ENCODE measurements at regions not wholly inside any gene's neighbourhood (a gene's known extent, or its start where the extent isn't known, plus 50 kb on each side); places are given as distances from the start of the nearest gene placed in this dataset.

- intact Hi-C loops (cut with micrococcal nuclease), result no loop called here
- H3K4me1 ChIP-seq (ENCODE audit: insufficient read depth, low read length), result peaks cover 8% of the 10 kb centered on the region
- ATAC-seq, result no peak
Observed at GRCh38 chr13:73273276-73273675, 214.5 kb downstream of the KLF5 start.

GRCh38 chr13:73272831-73273230 is 214.0 kb downstream of the KLF5 start:
- Histone ChIP-seq H3K4me2 (ENCODE audit: low read length) (no peak overlapping the region), H4K20me1 (ENCODE audit: low read length) (no peaks in the 10 kb centered on the region), H3K9ac (ENCODE audit: low read length) (no peak overlapping the region), H3K4me1 (ENCODE audit: insufficient read depth, low read length) (peaks cover 13% of the 10 kb centered on the region), H3K4me3 (ENCODE audit: low read length) (no peak overlapping the region), H3K27me3 (ENCODE audit: low read length) (no peaks in the 10 kb centered on the region), H3K9me3 (ENCODE audit: low read length) (no peaks in the 10 kb centered on the region), H2AFZ (ENCODE audit: low read length) (no peak overlapping the region), H3K9me2 (replicated peaks; ENCODE audit: low read length) (no peaks in the 10 kb centered on the region), H3K27ac (ENCODE audit: low read length) (no peak overlapping the region), H3K36me3 (ENCODE audit: low read depth, low read length) (no peaks in the 10 kb centered on the region), H3K79me2 (ENCODE audit: low read length) (no peaks in the 10 kb centered on the region), H3F3A (ENCODE audit: low read length, unreplicated experiment) (no peaks in the 10 kb centered on the region)
- no TSS peak for BruUV-seq (replicated peaks)
- no peak for DNase-seq
- POLR2A ChIA-PET (ENCODE audit: unreplicated experiment), result no interaction called here
- intact Hi-C loops (cut with micrococcal nuclease), result no loop called here
- CTCF ChIA-PET, result no interaction called here
- TF ChIP-seq EZH2 (IDR thresholded peaks at IDR 0.05; ENCODE audit: low read length, unreplicated experiment), result no peak
- no peak for TF ChIP-seq CTCF (conservative IDR thresholded peaks at IDR 0.05; ENCODE audit: low read depth, low read length)
- TF ChIP-seq EZH2phosphoT487 (IDR thresholded peaks at IDR 0.05; ENCODE audit: borderline replicate concordance, low read length), result no peak
- ATAC-seq, result no peak

More at GRCh38 chr13:73273276-73273675, 214.5 kb downstream of the KLF5 start:
- Histone ChIP-seq H3K9ac (ENCODE audit: low read length) (no peak overlapping the region), H2AFZ (ENCODE audit: low read length) (no peak overlapping the region), H3F3A (ENCODE audit: low read length, unreplicated experiment) (no peaks in the 10 kb centered on the region), H3K79me2 (ENCODE audit: low read length) (no peaks in the 10 kb centered on the region), H3K27me3 (ENCODE audit: low read length) (no peaks in the 10 kb centered on the region), H3K27ac (ENCODE audit: low read length) (no peak overlapping the region), H3K4me2 (ENCODE audit: low read length) (no peak overlapping the region), H4K20me1 (ENCODE audit: low read length) (no peaks in the 10 kb centered on the region), H3K4me3 (ENCODE audit: low read length) (no peak overlapping the region), H3K36me3 (ENCODE audit: low read depth, low read length) (no peaks in the 10 kb centered on the region), H3K9me3 (ENCODE audit: low read length) (no peaks in the 10 kb centered on the region), H3K9me2 (replicated peaks; ENCODE audit: low read length) (no peaks in the 10 kb centered on the region)
- ChIA-PET POLR2A (ENCODE audit: unreplicated experiment) (no interaction called here), CTCF (no interaction called here)
- TF ChIP-seq EZH2phosphoT487 (IDR thresholded peaks at IDR 0.05; ENCODE audit: borderline replicate concordance, low read length) (no peak), EZH2 (IDR thresholded peaks at IDR 0.05; ENCODE audit: low read length, unreplicated experiment) (no peak), CTCF (conservative IDR thresholded peaks at IDR 0.05; ENCODE audit: low read depth, low read length) (no peak)
- no TSS peak for BruUV-seq (replicated peaks)
- no peak for DNase-seq

GRCh38 chr13:73268306-73268705 is 209.5 kb downstream of the KLF5 start:
- intact Hi-C loops (cut with micrococcal nuclease), result loop anchor here (1.0 kb wide), 1 partner anchor 97 kb away; no protein-coding TSS in a partner anchor
- peak; percentile 96 for DNase-seq
- Histone ChIP-seq H3K9me3 (ENCODE audit: low read length) (no peaks in the 10 kb centered on the region), H3K79me2 (ENCODE audit: low read length) (no peaks in the 10 kb centered on the region), H4K20me1 (ENCODE audit: low read length) (no peaks in the 10 kb centered on the region), H3K4me2 (ENCODE audit: low read length) (peak overlapping the region; percentile 55), H3K27me3 (ENCODE audit: low read length) (no peaks in the 10 kb centered on the region), H3K36me3 (ENCODE audit: low read depth, low read length) (no peaks in the 10 kb centered on the region), H3K4me3 (ENCODE audit: low read length) (no peak overlapping the region), H3F3A (ENCODE audit: low read length, unreplicated experiment) (no peaks in the 10 kb centered on the region), H2AFZ (ENCODE audit: low read length) (peak overlapping the region; percentile 62), H3K27ac (ENCODE audit: low read length) (peak overlapping the region; percentile 75), H3K9ac (ENCODE audit: low read length) (no peak overlapping the region), H3K9me2 (replicated peaks; ENCODE audit: low read length) (no peaks in the 10 kb centered on the region), H3K4me1 (ENCODE audit: insufficient read depth, low read length) (peaks cover 19% of the 10 kb centered on the region)
- peak; percentile 88 for ATAC-seq
- ChIA-PET CTCF (no interaction called here), POLR2A (ENCODE audit: unreplicated experiment) (no interaction called here)
- TF ChIP-seq EZH2phosphoT487 (IDR thresholded peaks at IDR 0.05; ENCODE audit: borderline replicate concordance, low read length), result no peak
- no peak for TF ChIP-seq EZH2 (IDR thresholded peaks at IDR 0.05; ENCODE audit: low read length, unreplicated experiment)
- TF ChIP-seq CTCF (conservative IDR thresholded peaks at IDR 0.05; ENCODE audit: low read depth, low read length), result no peak
- no TSS peak for BruUV-seq (replicated peaks)

Data from PC-3 (cell line).